GM19328 (cell line): ENCODE measurements at regions not wholly inside any gene's neighbourhood (a gene's known extent, or its start where the extent isn't known, plus 50 kb on each side); places are given as distances from the start of the nearest gene placed in this dataset.
"Not testable (repeated sequence)": the region's sequence is repeated elsewhere in the genome, so short reads cannot be mapped to it uniquely, and the experiment has no call there.

ENCODE experiments used
- ATAC-seq: cut with Tn5 transposase; IDR thresholded peaks from one replicate; pipeline ENCODE4 v1.9.1; 2021; ENCODE audit warnings: mild to moderate bottlenecking, moderate library complexity; ENCODE audit not compliant: unreplicated experiment

DNA sequence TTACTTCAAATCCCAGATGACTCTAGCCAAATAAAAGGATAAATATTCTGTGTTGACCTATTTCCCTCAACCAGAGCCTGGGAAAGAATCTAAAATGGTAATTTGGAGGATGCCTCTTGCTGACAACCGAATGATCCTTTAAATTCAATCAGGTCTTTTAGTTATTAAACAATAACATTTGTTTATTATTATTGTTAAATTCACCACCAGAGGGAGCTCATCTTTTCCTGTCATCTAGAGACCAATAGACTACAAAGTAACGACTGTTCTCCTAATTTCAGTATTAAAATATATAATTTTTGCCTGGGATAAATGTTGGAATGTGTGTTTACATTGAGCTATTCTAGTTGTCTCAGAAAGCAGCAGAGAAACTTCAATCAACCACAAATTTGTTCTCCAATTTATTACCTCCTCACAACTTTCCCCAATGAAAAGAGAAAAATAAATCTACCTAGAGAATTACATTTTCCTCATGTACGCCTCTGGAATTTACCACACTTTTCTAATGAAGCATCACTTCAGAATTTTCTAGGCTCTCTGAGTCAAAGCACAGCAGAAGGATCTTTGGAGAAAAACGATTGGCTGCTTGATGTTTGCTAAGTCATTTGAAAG is 142.7 kb downstream of the SCG2 start:
- no peak for ATAC-seq

GRCh38 chr2:223460209-223460608 is 142.0 kb downstream of the SCG2 start:
- ATAC-seq, result no peak

DNA sequence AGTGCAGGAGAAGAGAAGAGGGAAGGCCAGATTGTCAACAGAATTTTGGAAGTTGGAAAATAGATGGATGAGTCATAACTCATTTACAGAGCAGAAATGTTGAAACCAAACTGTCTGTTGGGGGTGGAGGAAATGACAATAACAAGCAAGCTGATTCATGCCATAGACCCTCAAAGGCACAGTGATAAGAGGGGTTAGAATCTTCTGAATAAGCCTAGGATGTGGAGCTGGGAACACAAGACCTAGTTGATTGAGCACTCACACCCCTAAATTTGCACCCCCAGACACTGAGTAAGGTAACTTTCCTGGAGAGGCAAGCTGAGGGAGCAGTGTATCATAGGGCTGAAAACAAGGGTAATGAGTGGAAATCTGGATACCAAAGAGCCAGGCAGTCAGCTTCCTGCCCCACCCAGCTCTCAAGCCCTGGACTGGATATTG is 141.4 kb downstream of the SCG2 start:
- ATAC-seq, result no peak

- no peak for ATAC-seq
Observed at GRCh38 chr2:223464071-223464470, 138.1 kb downstream of the SCG2 start.

GRCh38 chr2:223465793-223466192 is 136.4 kb downstream of the SCG2 start:
- ATAC-seq, result no peak

GRCh38 chr2:223467196-223467595 is 135.0 kb downstream of the SCG2 start:
- no peak for ATAC-seq

- ATAC-seq, result no peak
Observed at GRCh38 chr2:223469270-223470046, 132.7 kb downstream of the SCG2 start.

GRCh38 chr2:223470602-223471001 is 131.6 kb downstream of the SCG2 start:
- ATAC-seq, result no peak

- no peak for ATAC-seq
Observed at GRCh38 chr2:223472771-223473170, 129.4 kb downstream of the SCG2 start.

DNA sequence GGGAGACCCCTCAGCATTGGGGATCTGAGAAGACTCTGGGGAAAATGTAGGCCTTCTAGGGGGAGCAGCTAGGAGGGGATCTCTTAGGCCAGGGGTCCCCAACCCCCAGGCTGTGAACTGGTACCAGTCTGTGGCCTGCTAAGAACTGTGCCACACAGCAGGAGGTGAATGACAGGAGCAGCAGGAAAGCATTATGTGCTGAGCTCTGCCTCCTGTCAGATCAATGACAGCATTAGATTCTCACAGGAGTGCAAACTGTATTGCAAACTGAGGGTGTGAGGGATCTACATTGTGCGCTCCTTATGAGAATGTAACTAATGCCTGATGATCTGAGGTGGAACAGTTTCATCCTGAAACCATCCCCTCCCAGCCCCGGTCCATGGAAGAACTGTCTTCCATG is 127.3 kb downstream of the SCG2 start:
- ATAC-seq, result no peak

- no peak for ATAC-seq
Observed at GRCh38 chr2:223475901-223476300, 126.3 kb downstream of the SCG2 start.

DNA sequence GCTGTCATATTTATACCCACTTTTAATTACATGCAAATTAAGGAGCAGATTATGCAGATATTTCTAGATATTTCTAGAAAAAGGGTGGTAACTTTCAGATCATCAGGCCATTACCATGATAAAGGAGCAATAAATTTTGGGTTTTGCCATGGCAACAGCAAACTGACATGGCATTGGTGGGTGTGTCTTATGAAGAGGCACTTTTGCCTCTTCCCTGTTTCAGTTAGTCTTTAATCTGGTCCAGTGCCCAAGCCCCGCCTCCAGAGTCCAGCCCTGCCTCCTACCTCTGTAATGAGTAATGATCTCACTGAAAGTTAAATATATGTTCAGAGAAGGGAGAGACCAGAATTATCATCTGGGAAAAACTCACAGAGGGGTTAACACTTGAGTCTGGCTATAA is 124.8 kb downstream of the SCG2 start:
- no peak for ATAC-seq

DNA sequence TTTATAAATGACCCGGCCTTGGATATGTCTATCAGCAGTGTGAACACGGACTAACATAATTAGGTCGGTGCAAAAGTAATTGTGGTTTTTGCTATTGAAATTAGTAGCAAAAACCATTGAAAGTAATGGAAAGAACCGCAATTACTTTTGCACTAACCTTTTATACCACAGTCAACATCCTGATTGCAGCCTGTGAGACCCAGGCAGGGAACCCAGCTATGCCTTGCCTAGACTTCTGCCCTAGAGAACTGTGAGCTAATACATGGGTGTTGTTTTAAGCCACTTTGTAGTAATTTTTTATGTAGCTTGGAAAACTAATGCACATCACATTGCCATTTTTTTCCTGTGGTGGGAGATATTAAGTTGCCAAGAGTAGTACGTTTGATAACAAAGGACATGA is 120.7 kb downstream of the SCG2 start:
- ATAC-seq, result no peak

GRCh38 chr2:223486751-223487150 is 115.4 kb downstream of the SCG2 start:
- no peak for ATAC-seq

DNA sequence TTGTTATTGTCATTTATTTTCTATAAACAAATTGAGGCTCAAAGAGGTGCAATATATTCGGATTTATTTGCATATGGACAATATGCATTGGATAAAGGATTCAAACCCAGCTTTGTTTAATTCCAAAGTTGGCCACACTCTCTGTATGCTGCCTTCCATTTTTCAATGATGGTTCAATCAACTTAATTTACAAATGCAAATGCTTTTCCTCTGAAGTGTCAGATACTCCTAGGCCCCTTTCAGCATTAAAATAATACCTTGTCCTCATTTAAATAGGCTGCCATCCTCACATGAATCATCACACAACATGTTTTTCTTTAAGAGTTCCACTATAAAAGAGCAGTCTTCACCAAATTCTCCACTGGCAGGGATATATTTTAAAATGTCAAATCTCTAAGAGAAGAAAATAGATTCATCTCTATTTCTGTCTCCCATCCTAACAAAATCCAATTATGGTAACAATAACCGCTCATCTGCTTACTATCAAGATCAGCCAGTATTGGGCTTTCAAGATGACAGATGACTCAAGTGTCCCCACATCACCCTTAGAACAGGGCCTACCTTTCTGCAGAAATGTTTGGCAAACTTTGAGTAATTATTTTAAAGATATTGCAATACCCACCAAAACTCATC is 114.8 kb downstream of the SCG2 start:
- ATAC-seq, result no peak

DNA sequence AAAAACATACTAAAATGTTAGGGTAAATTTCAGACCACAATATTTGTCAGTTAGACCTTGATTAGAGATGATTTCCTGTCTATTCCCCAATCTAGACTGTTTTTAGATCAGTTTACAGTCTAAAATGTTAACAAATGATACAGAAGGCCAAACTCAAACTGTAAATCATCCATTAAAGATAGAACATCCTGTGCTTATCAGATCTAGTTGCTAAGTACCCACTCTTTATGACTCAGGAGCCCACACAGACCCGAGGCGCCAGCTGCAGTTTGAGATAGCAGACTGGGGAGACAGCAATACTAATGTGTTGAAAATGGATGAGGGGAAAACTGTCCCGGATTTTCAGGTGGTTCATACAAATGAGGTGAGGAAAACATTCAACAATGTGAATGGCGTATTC is 113.3 kb downstream of the SCG2 start:
- ATAC-seq, result no peak

GRCh38 chr2:223494496-223494895 is 107.7 kb downstream of the SCG2 start:
- no peak for ATAC-seq

- no peak for ATAC-seq
Observed at GRCh38 chr2:223494942-223495341, 107.2 kb downstream of the SCG2 start.

- not testable (repeated sequence) for ATAC-seq
Observed at GRCh38 chr2:223496853-223497252, 105.3 kb downstream of the SCG2 start.

DNA sequence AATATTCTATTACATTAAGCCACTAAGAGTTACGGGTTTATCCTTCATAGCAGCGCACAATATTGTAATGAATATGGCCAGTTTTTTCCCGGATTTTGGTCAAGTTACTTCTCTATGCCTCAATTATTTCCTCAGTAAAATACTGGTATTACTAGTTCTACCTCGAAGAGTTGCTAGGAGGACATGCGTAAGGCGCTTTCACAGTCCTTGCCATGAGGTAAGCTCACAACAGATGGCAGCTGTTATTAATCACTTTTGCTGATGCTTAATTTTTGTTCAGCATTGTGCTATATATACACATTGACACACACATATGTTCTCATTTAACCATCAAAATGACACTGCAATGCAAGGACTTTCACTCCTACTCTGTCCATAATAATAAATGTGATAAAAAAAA is 101.5 kb downstream of the SCG2 start:
- no peak for ATAC-seq

DNA sequence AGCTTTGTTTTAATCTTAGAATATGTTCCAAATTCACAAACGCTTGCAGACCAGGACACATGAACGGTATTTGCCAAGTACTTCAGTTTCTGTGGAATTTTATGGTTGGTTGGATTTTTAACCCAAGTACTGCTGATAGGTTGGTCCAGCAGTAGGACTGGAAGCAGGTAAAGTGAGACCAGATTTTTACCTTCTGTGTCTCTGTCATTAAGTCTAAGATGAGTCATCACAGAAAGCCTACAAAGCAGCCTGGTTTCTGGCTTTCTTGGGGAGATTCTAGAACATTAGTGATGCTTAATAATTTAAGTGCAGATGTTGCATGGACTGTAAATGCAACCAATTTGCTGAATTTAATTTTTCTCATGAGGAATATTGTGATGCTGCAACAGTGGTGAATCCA is 100.5 kb downstream of the SCG2 start:
- ATAC-seq, result no peak

- ATAC-seq, result no peak
Observed at GRCh38 chr2:223503746-223504145, 98.4 kb downstream of the SCG2 start.
